GM18502 (cell line): ENCODE measurements at regions not wholly inside any gene's neighbourhood (a gene's known extent, or its start where the extent isn't known, plus 50 kb on each side); places are given as distances from the start of the nearest gene placed in this dataset.
"Not testable (repeated sequence)": the region's sequence is repeated elsewhere in the genome, so short reads cannot be mapped to it uniquely, and the experiment has no call there.

Experiments
- ATAC-seq: cut with Tn5 transposase; IDR thresholded peaks from one replicate; pipeline ENCODE4 v1.9.1; 2021; ENCODE audit warnings: mild to moderate bottlenecking; ENCODE audit not compliant: unreplicated experiment, poor library complexity

DNA sequence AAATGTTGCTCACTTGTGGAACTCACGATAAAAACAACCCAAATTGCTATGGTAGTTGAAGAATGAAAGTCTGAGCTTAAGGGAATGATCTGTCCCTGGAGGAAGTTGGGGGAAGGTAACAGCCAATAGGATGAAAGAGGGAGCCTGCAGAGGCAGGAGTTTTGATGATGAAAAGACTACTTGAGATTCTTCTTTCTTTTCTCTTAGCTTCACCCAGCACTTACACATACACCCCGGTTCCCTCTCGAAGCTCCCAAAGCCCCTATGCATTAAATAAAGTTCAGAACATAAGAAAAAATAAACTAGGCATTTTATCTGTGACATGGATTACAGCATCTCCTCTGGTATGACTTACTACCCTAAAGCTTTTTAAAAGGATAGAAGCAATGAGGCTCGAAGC is 122.9 kb upstream of the GATB start:
- ATAC-seq, result no peak

DNA sequence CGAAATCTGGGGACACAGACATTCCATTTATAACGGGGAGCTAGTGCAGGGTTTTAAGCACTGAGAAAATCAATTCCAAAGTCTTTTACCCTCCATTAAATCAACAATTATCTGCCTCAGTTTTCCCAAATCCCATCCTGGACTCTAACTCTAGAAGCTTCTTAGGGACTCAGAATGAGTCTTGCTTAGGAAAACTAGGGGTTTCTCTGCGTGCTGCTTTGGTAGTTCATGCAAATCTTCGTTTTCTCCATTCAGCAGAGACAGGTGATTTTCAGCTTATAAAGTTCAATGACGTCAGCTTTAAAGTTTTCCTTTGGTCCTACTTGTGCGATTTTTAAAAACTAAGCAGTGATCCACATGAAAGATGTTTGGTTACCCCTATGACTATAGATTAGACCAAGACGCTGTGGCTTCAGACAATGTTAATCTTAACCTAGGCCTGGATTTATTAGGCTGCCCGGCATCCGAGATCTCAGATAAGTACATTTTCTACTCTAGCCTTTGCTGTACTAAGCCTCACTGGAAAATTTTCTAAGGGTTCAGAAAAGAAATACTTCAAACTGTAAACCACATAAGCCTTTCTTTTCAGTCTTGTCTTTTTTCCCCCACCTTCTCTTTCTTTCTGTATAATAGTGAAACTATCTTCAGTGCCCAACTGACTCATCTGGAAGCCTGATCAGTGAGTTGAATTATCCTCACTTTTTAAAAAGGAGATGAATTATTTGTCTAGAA is 121.4 kb upstream of the GATB start:
- peak; percentile 78 for ATAC-seq

DNA sequence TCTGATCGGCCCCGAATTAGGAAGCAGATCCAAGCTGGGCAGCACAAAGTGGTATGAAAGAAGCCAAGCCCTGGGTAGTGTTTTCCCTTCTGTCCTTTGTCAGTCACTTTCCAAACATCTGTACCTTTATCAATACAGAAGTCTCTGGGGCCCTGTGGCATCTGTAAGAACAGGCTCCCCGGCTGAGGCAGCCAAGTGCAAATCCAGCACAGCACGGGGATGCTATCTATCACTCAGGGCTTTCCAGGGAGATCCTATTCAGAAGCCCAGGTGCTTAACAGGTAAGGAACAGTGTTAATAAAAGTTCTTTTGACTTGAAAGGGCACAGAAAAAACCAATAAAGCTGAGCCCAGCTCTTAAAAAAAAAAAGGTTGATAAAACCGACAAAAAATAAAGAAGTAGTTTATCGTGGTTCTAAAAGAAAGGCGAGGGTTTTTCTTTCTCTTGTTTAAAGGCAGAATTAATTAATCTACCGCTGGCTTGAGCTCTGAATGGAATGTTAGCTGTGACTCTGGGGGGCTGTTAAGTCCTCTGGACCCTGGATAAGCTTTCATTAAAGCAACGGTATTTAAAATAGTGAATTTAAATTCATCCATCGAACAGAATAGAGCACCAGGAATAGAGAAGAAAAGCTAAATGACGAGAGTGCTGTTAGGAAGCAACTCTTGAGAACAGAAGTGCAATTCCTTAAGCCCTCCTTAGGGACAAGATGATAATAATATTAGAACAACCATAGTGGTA is 119.1 kb upstream of the GATB start:
- ATAC-seq, result no peak

DNA sequence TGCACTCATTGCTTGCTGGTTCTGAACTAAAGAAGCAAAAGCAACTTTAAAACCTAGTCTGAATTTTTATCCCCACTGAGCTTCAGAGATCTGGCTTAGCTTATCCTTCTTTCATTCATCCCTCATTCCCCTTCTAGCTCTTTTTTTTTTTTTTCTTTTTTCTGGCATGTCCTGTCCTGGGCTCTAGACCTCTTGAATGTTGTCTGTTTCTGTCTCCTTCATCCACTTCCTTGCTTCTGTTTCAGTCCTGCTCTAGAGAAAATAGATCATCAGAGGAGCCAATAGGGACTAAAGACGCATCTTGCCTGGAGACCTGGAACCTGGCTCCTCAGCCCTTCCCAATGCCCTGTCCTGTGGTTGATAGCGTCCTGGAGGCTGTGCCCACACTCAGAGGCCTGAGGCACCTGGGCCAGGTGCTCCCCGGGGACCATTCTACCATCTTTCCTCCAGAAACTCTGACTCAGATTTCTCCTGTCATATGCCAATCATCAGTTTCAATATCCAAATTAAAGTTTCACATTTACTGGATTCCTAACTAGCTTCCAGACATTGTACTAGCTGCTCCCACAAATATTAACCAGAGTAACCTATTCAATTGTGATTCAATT is 115.7 kb upstream of the GATB start:
- ATAC-seq, result no peak

DNA sequence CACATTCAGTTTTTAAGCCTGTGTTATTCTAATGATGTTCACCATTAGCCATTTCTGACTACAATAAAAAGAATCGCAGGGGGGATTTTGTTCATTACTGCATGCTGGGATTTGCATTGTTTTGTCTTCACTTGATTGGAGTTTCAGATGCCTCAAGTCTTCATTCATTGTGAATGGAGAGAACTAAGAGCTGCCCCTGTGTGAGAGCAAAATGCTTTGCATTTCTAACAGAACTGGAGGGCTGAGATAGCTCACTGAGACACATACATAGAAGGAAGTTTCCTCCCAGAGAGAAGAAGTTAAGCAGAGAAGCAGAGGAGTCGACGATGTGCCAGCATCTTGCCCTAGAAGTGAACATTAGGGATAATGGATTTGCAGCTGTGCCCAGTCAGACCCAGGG is 113.5 kb upstream of the GATB start:
- ATAC-seq, result no peak

DNA sequence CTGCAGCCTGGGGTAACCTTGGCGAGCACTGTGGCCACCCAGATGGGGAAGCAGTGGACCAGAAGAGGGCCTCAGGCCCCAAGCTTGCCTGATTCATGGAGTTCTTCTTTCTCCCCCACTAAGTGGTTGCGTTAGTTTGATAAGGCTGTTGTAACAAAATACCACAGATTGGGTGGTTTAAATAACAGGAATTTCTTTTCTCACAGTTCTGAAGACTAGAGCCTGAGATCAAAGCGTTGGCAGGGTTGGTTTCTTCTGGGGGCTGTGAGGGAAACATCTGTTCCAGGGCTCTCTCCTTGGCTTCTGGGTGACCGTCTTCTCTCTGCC is 105.7 kb upstream of the GATB start:
- no peak for ATAC-seq

DNA sequence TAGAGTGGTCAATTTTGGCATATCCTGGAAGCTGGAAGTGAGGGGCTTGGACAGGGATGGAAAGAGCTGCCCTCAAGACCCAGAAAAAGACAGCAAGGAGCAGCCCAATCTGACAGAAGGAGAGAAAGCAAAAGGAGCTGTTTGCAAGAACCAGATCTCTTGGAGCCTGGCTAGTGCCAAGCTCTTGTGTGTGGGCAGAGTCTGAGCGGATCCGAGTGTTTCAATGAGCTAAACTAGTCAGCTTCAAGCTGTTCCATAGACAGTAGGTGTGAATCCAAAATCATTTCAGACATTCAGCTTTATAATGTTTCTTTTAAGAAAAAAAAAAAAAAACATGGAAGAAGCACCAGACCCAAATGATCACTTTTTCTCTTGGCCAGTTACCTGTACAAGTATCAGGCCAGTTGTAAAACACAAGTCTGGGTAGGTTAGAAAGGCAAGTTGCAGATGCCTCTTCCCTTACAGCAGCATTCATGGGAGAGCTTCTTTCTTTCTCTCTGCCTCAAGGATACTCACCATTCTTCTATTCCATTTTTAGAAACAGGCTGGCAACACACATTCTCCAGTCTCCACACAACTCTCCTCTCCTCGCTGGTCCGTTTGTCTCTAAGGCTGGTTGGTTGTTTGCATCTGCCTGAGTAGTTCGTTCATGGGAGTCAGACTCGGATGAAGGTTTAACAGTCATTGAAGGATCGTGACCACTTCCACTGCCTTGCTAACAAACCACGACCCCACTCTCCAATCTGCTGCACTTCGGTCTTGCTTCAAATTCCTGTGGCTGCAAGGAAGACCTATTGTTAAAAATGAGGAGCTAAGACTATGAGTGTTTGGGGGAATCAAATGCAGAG is 105.2 kb upstream of the GATB start:
- no peak for ATAC-seq

DNA sequence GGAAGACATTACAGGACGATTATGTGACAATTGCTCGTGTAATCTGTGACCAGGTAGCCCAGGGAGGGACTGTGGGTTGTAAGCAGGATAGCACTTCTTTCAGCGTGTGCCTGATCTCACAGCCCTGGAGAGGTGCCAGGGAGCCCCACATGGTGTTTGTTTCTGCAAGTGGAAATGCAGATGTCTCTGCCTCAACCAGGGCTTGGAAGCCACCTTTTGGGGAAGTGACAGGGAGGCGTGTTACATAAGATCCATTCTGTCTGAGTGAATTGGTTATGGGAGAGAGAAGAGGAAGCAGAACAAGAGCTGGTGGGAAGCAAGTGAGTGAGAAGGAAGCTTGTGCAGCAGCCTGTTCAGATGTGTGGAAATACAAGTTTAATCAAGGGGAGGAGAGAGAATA is 104.5 kb upstream of the GATB start:
- ATAC-seq, result no peak

DNA sequence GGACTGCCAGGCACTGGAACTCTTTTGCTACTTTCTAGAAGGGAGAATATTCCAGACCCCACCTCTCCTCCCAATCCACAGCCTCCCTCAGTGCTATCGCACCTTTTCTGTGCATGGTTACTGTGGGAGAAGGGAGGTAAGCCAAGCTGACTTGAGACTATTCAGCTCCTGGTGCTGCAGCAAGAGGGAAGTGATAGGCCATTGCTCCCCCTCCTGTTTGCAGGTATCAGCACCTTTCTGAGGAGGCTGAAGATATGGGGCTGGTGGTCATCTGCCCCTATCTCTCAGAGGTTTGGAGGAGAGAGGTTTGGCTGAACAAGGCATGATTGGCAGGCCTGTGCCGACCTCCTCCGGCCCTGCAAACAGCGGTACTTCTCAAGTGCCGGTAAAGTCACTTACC is 103.3 kb upstream of the GATB start:
- ATAC-seq, result no peak

DNA sequence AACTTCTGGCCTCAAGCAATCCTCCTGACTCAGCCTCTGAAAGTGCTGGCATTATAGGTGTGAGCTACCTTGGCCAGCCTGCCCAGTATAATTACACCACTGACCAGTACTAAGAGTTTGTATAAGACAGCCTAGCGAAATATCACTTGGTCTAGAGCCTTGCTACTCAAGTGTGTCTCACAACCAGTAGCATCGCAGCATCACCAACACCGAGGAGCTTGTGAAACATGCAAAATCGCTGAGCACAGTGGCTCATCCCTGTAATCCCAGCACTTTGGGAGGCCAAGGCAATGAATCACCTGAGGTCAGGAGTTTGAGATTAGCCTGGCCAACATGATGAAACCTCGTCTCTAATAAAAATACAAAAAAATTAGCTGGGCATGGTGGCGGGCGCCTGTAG is 102.0 kb upstream of the GATB start:
- no peak for ATAC-seq

DNA sequence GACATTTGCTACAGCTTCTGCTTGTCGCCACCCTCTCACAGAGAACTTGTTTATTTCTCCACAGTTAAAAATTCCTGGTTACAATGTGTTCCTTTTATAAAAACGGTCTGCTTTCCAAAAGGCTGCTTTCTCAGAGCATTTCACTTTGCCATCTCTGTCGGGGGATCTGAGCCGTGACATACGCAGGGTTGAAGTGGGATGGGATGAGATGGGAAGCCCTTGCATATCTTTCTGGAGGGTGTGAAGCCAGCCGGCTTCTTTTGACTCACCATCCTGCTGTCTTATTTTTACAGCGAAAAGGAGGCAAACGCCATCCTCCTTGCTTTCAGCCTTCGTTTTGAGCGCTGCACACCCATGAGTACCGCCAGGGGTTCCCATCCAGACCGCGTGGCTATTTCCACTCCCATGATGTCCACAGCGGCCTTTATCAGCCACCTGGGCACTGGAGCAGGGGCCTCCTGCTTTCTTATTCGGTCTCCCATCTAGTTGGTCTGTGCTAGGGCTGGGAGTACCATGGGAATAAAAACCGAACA is 99.8 kb upstream of the GATB start:
- no peak for ATAC-seq

DNA sequence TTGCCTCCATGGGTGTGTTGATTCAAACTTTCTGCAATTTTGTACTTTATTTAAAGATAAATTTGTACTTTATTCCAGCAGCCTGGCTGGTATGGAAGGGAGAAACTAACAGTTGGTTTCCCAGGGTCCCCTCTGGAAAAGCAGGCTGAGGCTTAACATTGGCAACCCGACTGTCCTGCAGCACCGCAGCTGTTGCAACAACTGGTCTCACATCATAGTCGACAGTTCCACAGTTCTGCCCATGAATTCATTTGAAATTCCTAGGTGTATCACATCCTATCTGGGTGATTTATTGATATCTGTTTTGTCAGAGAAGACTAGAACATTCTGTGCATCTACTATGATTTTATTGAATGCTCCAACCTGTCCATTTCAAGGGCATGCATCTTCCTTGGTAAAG is 98.8 kb upstream of the GATB start:
- no peak for ATAC-seq

DNA sequence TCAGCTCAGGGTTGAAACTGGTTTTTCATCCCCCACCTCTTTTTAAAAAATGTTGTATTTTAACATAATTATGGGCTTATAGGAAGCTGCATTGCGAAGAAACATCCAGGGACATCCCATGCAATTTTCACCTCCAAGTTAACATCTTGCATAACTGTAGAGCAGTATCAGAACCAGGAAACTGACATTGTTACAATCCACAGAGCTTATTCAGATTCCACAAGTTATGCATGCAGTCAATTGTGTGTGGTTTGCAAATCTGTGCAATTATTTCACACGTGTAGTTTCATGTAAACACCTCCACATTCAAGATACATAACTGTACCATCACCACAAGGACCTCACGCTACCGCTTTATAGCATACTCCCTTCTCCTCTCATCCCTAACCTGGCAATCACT is 97.5 kb upstream of the GATB start:
- ATAC-seq, result no peak

DNA sequence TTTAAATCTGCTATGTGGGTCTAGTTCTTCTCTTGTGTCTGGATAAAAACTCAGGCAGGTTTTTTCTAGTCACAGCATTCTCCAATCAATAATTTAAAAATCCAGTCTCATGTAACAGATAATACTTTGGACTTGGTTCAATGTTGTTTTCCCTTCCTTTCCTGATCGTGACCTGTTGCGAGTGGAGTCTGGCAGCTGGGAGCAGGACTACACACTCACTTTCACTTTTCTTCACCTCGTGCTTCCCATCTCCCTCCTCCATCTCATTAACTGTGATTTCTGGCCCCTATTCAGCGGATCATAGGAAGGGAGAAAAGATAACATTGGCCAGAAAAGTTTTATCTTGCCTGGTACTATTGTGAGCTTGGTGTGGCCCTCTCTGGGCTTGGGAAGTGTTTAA is 96.6 kb upstream of the GATB start:
- no peak for ATAC-seq

DNA sequence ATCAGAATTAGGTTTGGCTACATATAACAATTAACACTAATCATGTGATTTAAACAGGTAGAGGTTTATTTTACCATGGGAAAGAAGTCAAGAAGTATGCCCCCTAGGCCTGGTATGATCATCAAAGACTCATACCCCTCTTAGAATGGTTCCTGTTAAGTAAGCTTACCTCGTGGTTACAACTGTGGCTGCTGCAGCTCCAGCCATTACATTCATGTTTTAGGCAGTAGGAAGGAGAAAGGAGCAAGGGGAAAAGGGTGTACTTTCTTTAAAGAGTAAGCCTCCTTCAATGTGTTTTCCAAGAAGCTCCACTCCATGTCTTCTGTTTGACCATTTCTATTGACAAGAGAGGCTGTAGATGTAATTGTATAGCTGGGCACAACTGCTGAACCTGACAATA is 94.9 kb upstream of the GATB start:
- ATAC-seq, result no peak

DNA sequence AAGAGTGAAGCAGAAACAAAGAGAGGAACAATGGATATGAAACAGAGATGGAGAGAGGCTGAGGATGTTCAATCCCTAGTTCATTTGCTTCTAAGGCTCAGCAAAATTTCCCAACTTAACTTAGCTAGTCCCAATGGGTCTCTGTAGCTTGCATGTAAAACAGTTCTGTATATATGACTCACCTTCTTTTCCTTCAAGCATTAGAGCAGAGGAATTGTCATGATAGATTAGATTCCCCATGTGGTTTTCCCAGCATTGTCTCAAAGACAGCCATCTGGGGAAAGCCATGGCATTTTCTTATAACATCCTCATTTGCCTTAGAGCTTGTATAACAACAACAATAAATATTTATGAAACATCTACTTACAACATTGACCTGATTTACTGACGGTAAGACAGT is 93.9 kb upstream of the GATB start:
- ATAC-seq, result no peak

DNA sequence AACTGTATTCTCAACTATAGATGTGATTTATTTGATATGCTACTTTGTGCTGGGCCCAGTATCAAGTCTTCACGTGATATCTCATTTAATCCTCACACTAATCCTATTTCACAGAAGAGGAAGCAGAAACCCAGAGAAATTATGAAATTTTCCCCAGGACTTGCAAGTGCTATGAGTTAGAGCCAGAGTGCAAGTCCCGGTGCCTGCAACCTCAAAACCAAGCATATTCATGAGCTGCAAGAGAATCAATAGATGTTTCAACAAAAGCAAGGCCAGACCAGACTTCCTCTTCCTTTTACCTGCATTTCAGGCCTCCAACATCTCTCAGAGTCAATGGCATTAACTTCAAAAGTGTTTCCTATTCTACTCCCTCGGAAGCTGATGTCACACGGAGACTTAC is 92.2 kb upstream of the GATB start:
- ATAC-seq, result no peak

DNA sequence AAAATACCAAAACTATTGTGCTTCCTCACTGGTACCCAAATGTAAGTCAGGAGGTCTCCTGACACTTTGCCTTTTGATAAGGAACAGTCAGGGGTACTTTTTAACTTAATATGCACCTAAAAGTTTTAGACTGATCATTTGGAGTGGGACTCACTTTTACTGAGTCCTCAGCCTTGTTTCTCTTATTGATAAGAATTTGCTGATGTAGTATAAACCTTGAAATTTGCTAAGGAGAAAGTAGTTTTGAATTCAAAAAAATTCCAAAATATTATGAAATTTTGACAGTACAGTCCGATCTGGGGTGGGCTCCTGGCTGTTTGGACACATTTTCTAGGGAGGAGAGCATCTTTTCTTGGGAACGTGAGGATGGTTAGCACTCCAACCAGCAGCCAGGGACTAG is 91.4 kb upstream of the GATB start:
- no peak for ATAC-seq

DNA sequence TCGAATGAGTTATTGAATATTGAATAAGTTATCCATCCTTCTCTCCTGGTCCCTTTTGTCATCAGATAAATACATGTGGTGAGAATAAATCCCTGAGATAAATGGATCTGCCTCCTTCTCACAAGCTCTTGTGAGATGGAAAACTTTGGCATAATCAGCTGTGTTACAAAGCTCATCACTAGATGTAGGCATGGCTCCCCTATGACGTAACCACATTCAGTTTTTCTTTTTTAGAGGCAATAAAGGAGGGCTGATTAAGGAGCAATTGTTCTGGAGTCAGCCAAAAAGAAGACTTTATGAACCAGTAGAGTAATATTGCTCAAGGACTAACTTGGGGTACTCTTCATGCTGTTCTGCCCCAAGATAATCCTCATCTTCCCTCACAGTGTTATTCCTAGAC is 90.5 kb upstream of the GATB start:
- ATAC-seq, result no peak

DNA sequence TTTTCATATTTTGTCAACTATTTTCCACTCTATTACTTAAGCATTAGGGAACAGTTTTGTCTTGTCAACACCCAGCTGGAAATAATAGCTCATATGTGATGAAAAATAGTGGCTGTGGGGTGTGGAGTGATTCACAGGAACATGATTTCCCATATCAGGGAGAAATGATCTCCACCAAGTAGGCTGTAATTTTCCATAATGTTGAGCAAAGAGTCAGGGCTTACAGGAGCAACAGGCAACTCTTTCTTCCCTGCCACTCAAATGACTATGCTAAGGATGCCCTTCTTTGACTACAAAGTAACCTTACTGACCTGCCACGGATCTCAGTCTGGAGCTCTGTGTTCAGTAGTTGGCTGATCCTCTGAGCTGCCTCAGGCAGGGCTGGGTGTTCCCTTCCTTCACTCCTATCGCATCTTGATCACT is 90.0 kb upstream of the GATB start:
- ATAC-seq, result no peak

DNA sequence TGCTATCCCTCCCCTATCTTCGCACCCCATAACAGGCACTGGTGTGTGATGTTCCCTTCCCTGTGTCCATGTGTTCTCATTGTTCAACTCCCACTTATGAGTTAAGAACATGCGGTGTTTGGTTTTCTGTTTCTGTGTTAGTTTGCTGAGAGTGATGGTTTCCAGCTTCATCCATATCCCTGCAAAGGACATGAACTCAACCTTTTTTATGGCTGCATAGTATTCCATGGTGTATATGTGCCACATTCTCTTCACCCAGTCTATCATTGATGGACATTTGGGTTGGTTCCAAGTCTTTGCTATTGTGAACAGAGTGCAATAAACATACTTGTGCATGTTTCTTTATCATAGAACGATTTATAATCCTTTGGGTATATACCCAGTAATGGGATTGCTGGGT is 84.7 kb upstream of the GATB start:
- not testable (repeated sequence) for ATAC-seq
